Esophagus squamous epithelium (tissue), 5 donors: ENCODE measurements at regions not wholly inside any gene's neighbourhood (a gene's known extent, or its start where the extent isn't known, plus 50 kb on each side); places are given as distances from the start of the nearest gene placed in this dataset.

Source experiments
- DNase-seq: peaks from one replicate; lab custom pipeline; 2025; lab: John Stamatoyannopoulos, UW
- H3K27ac ChIP-seq, 4 donors: fragments of 200-600 bp; sonication (generic); one replicate each; pipeline ENCODE4 v1.5.1; 2016 to 2019; ENCODE audit warnings: mild to moderate bottlenecking in 1 of 4
- H3K27me3 ChIP-seq, 4 donors: fragments of 200-600 bp; sonication (generic); 1 replicate in 3 of 4; 2 replicates in 1 of 4; pipeline versions ENCODE4 v1.5.1 to v1.6.0; 2017 to 2021; ENCODE audit warnings: antibody characterized with exemption in 1 of 4
- H3K36me3 ChIP-seq, 3 donors: fragments of 200-600 bp; sonication (generic); one replicate each; pipeline ENCODE4 v1.5.1; 2016 to 2019
- H3K4me1 ChIP-seq, 3 donors: fragments of 200-600 bp; sonication (generic); one replicate each; pipeline ENCODE4 v1.5.1; 2017 to 2019
- H3K4me3 ChIP-seq, 4 donors: fragments of 200-600 bp; sonication (generic); 1 replicate in 3 of 4; 2 replicates in 1 of 4; pipeline ENCODE4 v1.5.1; 2016 to 2019; ENCODE audit warnings: mild to moderate bottlenecking in 2 of 4, moderate library complexity in 1 of 4
- H3K9me3 ChIP-seq, 3 donors: fragments of 200-600 bp; sonication (generic); one replicate each; pipeline ENCODE4 v1.5.1; 2016 to 2019
- CTCF ChIP-seq, 6 experiments: fragments of 450-650 bp in 4 of 6; fragments of 200-600 bp in 2 of 6; sonication (generic) in 2 of 6; IDR thresholded peaks; one replicate each; pipeline ENCODE4 v1.5.1; 2016 to 2019; ENCODE audit warnings: antibody characterized with exemption in 6 of 6, mild to moderate bottlenecking in 4 of 6, moderate library complexity in 4 of 6
- POLR2A ChIP-seq, 4 donors: fragments of 450-650 bp; IDR thresholded peaks; one replicate each; pipeline ENCODE4 v1.6.1; 2017; ENCODE audit warnings: antibody characterized with exemption in 4 of 4, mild to moderate bottlenecking in 4 of 4, moderate library complexity in 3 of 4
- WGBS, 2 donors: methylation state at CpG; one replicate each; pipeline ENCODE4 v1.1.5; 2018; 5-methylcytosine and 5-hydroxymethylcytosine counted together
- intact Hi-C: fragments of 100-400 bp; cut with DNase I; formaldehyde crosslinking; loops from one replicate; pipeline ENCODE4 v1.15.0; 2022
- donor health status: DM: yes; HTN: yes; CAD: no.

DNA sequence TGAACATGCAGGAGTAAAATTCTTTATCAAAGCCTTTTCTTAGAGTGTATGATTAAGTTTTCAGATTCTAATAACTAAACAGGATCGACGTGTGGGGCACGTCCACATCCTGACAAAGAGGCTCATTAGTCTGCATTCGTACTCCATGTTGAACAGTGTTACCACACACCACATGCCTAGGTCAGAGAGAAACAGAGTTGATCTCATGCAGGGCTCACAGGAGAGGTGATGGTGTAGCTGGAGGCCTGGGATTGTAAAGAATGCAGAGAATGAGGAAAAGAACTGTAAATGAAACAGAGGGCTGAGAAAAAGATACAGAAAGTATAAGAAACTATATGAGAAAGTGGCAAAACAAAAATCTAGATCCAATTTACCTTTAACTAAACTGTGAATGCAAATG, 632.5 kb downstream of the BCL11A start:
- no peak overlapping the region for H3K4me3 ChIP-seq
- no peak overlapping the region for H3K27ac ChIP-seq
- whole genome bisulfite sequencing, 2 donors = 80 to 90% methylated on average over 4 of the region's 4 CpGs
- peaks cover 0 to 21% (median 0%) of the 10 kb centered on the region in 4 donors for H3K27me3 ChIP-seq
- no peaks in the 10 kb centered on the region for H3K4me1 ChIP-seq
- H3K9me3 ChIP-seq = no peaks in the 10 kb centered on the region
- H3K36me3 ChIP-seq = no peaks in the 10 kb centered on the region
- TF ChIP-seq CTCF (IDR thresholded peaks at IDR 0.05) (no peak), POLR2A (IDR thresholded peaks at IDR 0.05) (no peak)
- intact Hi-C loops = no loop called here
- DNase-seq = no peak

DNA sequence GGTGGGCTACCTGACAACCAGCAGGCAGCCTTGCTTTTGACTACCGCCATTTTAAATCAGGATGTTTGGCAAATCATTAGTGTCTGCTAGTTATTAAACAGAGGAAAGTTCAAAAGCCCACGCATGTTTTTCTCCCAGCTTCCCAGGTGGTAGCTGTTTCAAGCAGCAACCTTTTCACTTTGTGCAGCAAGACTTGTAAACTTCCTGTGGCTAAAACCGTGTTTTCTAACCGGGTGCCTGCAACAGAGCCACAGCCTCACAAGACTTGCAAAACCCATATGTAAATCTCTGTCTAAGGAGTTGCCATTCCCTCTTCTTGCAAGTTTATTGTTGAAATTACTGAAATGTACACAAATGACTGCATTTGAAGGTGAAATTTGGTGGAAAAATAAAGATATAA, 633.1 kb downstream of the BCL11A start:
- WGBS, 2 donors = 63 to 77% methylated on average over 4 of the region's 4 CpGs
- H3K4me1 ChIP-seq = no peaks in the 10 kb centered on the region
- intact Hi-C loops = no loop called here
- H3K27ac ChIP-seq = no peak overlapping the region
- no peaks in the 10 kb centered on the region for H3K36me3 ChIP-seq
- TF ChIP-seq CTCF (IDR thresholded peaks at IDR 0.05) (no peak), POLR2A (IDR thresholded peaks at IDR 0.05) (no peak)
- no peak overlapping the region for H3K4me3 ChIP-seq
- H3K27me3 ChIP-seq = peaks cover 0 to 22% (median 0%) of the 10 kb centered on the region in 4 donors
- no peak for DNase-seq
- no peaks in the 10 kb centered on the region for H3K9me3 ChIP-seq

- DNase-seq = no peak
- Histone ChIP-seq H3K9me3 (no peaks in the 10 kb centered on the region), H3K4me1 (no peaks in the 10 kb centered on the region), H3K36me3 (no peaks in the 10 kb centered on the region), H3K4me3 (no peak overlapping the region), H3K27ac (no peak overlapping the region), H3K27me3 (peaks cover 0 to 24% (median 0%) of the 10 kb centered on the region in 4 donors)
- WGBS, 2 donors = 74 to 100% methylated on average over 1 of the region's 1 CpG
- TF ChIP-seq POLR2A (IDR thresholded peaks at IDR 0.05) (no peak), CTCF (IDR thresholded peaks at IDR 0.05) (no peak)
- intact Hi-C loops = no loop called here
These were observed 633.9 kb downstream of the BCL11A start for GRCh38 chr2:59919579-59919978.

DNA sequence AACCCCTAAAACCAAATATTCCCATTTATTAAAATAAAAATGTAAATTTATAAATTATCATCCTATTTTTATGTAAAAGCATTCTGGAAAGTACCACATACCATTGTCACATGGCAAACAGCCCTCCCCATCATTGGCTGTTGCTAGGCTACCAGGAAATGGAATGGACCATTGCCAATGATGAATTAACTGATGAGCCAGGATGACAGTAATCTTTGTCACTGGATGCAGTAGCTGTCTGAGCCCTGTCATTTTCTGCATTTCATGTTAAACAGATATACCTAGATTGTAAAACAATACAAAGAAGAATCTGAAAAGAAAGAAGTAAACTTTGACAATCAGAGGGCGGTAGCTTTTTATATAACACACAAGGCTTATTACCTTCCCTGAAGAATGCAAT, 641.4 kb downstream of the BCL11A start:
- intact Hi-C loops = no loop called here
- peaks cover 0 to 6% (median 0%) of the 10 kb centered on the region in 4 donors for H3K27me3 ChIP-seq
- WGBS, 2 donors = 72 to 90% methylated on average over 1 of the region's 1 CpG
- no peak overlapping the region for H3K27ac ChIP-seq
- no peaks in the 10 kb centered on the region for H3K36me3 ChIP-seq
- no peak for DNase-seq
- no peak overlapping the region for H3K4me3 ChIP-seq
- H3K4me1 ChIP-seq = no peaks in the 10 kb centered on the region
- TF ChIP-seq CTCF (IDR thresholded peaks at IDR 0.05) (no peak), POLR2A (IDR thresholded peaks at IDR 0.05) (no peak)
- no peaks in the 10 kb centered on the region for H3K9me3 ChIP-seq

DNA sequence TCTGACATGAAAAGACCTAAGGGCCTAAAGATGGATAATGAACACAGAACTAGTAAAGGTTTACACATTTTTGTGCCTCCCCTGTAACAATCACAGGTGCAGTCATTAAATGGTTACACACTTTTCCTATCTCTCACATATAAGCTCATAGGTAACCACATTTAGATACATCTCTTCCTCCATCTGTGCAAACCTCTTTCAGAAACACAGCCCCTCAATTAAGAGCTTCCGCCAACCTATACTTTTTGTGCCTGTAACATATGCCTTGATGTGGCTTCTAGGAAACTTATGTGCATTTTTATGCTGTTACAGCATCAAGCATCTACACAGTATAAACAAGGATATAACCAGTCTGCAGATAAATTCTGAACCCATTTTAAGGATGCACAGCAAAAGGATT, 643.3 kb downstream of the BCL11A start:
- H3K27ac ChIP-seq = no peak overlapping the region
- TF ChIP-seq CTCF (IDR thresholded peaks at IDR 0.05) = no peak
- no peak for TF ChIP-seq POLR2A (IDR thresholded peaks at IDR 0.05)
- no peaks in the 10 kb centered on the region for H3K36me3 ChIP-seq
- H3K4me1 ChIP-seq = no peaks in the 10 kb centered on the region
- no peaks in the 10 kb centered on the region for H3K9me3 ChIP-seq
- 91 to 93% methylated on average over 1 of the region's 1 CpG for WGBS, 2 donors
- peaks cover 0 to under 1% (median 0%) of the 10 kb centered on the region in 4 donors for H3K27me3 ChIP-seq
- H3K4me3 ChIP-seq = no peak overlapping the region
- no peak for DNase-seq
- intact Hi-C loops = no loop called here
